ENCODE measurements at regions not wholly inside any gene's neighbourhood (a gene's known extent, or its start where the extent isn't known, plus 50 kb on each side); places are given as distances from the start of the nearest gene placed in this dataset.

GRCh38 chr10:128297709-128298378 is 171.6 kb upstream of the MKI67 start:
- no peak for TF ChIP-seq RAD21 (IDR thresholded peaks at IDR 0.05)
- TF ChIP-seq MAX (IDR thresholded peaks at IDR 0.05), result no peak
- TF ChIP-seq EGR1 (IDR thresholded peaks at IDR 0.05; ENCODE audit: low read depth in 2 of 2), result no peak
- no peak for TF ChIP-seq SP1 (IDR thresholded peaks at IDR 0.05)
- TF ChIP-seq GABPA (IDR thresholded peaks at IDR 0.05 in 1 of 2, conservative IDR thresholded peaks at IDR 0.05 in 1 of 2), result no peak
- TF ChIP-seq REST (IDR thresholded peaks at IDR 0.05), result no peak
- TF ChIP-seq CTCF (IDR thresholded peaks at IDR 0.05; ENCODE audit: low read depth, low read length, missing input control), result no peak
- TF ChIP-seq ATF3 (IDR thresholded peaks at IDR 0.05), result no peak
- no peak for TF ChIP-seq ZBTB33 (IDR thresholded peaks at IDR 0.05)
- TF ChIP-seq YY1 (IDR thresholded peaks at IDR 0.05), result no peak

All from liver (tissue), 3 donors.